Suprapubic skin (tissue), 3 donors: ENCODE measurements at regions not wholly inside any gene's neighbourhood (a gene's known extent, or its start where the extent isn't known, plus 50 kb on each side); places are given as distances from the start of the nearest gene placed in this dataset.

ENCODE experiments used
- POLR2A ChIP-seq, 2 donors: fragments of 450-650 bp; IDR thresholded peaks; one replicate each; pipeline ENCODE4 v1.6.1; 2017; ENCODE audit warnings: antibody characterized with exemption in 2 of 2, mild to moderate bottlenecking in 2 of 2, moderate library complexity in 2 of 2
- TF ChIP-seq, protein P1 (sequence below), 2 donors: fragments of 200-600 bp in 1 of 2; fragments of 450-650 bp in 1 of 2; sonication (generic) in 1 of 2; IDR thresholded peaks; one replicate each; pipeline ENCODE4 v1.5.1; 2016 to 2019; ENCODE audit warnings: antibody characterized with exemption in 2 of 2, mild to moderate bottlenecking in 1 of 2, moderate library complexity in 1 of 2

DNA sequence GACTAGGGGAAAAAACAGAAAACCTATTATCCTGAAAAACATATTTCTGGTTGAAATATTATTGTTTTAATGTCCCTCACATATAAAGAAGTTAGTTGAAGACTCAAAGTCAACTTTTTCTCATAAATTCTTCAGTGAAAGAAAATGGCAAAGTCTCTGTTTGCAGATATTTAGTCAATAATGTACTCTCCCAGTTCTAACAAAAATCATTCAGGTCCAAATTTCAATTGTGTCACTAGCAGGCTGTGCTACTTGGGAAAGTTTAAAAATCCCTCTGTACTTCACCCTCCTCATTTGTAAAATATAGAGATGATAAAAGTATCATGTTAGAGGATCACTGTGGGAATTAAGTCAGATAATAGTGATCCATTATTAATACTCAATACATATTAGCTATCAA is 496.5 kb downstream of the FSCB start:
- no peak for TF ChIP-seq POLR2A (IDR thresholded peaks at IDR 0.05)
- TF ChIP-seq, protein P1, sequence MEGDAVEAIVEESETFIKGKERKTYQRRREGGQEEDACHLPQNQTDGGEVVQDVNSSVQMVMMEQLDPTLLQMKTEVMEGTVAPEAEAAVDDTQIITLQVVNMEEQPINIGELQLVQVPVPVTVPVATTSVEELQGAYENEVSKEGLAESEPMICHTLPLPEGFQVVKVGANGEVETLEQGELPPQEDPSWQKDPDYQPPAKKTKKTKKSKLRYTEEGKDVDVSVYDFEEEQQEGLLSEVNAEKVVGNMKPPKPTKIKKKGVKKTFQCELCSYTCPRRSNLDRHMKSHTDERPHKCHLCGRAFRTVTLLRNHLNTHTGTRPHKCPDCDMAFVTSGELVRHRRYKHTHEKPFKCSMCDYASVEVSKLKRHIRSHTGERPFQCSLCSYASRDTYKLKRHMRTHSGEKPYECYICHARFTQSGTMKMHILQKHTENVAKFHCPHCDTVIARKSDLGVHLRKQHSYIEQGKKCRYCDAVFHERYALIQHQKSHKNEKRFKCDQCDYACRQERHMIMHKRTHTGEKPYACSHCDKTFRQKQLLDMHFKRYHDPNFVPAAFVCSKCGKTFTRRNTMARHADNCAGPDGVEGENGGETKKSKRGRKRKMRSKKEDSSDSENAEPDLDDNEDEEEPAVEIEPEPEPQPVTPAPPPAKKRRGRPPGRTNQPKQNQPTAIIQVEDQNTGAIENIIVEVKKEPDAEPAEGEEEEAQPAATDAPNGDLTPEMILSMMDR (IDR thresholded peaks at IDR 0.05), result no peak
